HK-2 (cell line): ENCODE measurements at regions not wholly inside any gene's neighbourhood (a gene's known extent, or its start where the extent isn't known, plus 50 kb on each side); places are given as distances from the start of the nearest gene placed in this dataset.
"Not testable (repeated sequence)": the region's sequence is repeated elsewhere in the genome, so short reads cannot be mapped to it uniquely, and the experiment has no call there.

Source experiments
- DNase-seq: peaks from one replicate; pipeline ENCODE4 v3.0.0-alpha.2; 2018; ENCODE audit not compliant: unreplicated experiment

GRCh38 chr5:28947865-28948264, 1909.5 kb upstream of the CDH9 start:
- DNase-seq: no peak

DNA sequence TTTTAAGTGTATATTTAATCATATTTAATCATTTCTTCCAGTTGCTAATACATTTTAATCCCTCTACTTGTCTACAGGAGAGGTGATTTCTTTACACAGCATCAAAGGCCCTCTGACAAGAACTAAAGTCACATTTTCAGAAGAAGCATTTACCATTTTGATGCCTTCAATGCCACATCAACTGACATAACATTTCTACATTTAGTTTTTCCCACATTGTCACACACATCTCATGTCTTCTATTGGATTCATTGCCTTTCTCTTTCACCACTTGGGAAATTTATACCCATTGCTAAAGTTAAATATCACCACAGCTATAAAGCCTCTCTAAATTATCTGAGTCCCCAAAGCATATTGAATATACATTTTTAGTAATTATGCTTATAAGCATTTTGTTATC, 1907.5 kb upstream of the CDH9 start:
- DNase-seq: no peak

DNA sequence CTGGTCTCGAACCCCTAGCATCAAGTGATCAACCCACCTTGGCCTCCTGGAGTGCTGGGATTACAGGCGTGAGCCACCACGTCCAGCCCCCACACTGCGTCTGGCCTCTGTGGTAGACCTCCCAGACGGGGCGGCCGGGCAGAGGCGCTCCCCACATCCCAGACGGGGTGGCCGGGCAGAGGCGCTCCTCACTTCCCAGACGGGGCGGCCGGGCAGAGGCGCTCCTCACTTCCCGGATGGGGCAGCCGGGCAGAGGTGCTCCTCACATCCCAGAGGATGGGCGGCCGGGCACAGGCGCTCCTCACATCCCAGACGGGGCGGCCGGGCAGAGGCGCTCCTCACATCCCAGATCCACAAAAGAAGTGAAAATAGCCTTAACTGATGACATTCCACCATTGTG, 1891.0 kb upstream of the CDH9 start:
- DNase-seq: not testable (repeated sequence)

DNA sequence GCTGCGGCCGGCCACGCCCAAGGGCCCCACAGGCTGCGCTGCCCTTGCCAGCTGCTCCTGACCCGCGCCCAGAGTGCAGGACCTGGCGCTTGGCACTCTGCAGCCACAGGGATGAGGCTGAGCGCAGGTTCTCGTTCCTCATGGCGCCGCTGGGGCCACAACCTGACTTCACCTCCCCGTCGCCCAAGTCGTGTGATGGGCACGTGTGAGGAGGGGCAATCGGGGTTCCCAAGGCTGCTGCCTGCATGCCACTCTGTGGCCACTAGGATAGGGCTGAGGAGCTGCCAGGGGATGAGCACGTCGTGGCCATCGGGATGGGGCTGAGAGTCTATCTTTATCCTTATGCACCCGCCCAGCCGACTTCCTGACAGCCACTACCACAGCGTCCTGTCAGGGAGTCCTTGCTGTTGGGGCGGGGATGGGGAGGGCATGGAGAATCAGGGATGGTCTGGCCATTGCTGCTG, 1890.0 kb upstream of the CDH9 start:
- not testable (repeated sequence) for DNase-seq

- no peak for DNase-seq
These were observed 1889.4 kb upstream of the CDH9 start for GRCh38 chr5:28927559-28928326.

GRCh38 chr5:28926422-28926821, 1888.0 kb upstream of the CDH9 start:
- DNase-seq: no peak

- no peak for DNase-seq
These were observed 1879.2 kb upstream of the CDH9 start for GRCh38 chr5:28917631-28918030.

- no peak for DNase-seq
These were observed 1875.9 kb upstream of the CDH9 start for GRCh38 chr5:28914297-28914696.

DNA sequence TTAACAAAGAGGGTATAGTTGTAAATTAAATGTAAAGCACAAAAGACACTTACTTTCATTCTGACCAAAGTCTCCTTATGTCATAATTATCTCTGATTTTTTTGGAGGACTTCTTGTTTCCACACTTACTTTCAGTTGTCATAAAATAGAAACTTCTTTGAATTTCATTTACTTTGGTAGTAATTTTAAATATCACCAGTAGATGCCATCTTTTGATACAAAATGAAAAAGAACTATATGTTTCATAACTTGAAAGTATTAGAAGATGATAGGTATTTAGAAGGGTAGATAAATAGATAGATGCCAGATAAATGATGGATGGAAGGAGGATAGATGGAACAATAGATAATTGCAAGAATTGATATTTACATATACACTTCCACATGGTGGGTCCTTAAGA, 1865.3 kb upstream of the CDH9 start:
- DNase-seq: no peak

GRCh38 chr5:28896949-28897348, 1858.6 kb upstream of the CDH9 start:
- no peak for DNase-seq

DNA sequence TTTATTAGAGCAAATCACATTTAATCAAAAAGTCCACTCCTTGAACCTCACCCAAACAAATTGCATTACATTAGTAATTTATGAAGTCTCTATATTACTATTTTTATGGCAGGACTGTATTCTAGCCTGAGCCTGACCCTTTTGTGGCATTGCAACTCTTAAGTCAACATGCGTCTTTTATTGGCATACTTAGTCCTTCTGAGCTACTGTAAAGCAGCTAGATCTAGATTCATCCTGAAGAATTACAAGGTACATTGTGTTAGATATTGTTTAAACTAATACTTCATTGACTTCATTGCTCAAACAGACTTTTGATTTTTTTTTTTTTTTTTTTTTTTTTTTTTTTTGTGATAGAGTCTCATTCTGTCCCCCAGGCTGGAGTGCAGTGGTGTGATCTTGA, 1842.5 kb upstream of the CDH9 start:
- no peak for DNase-seq

GRCh38 chr5:28877050-28877449, 1838.7 kb upstream of the CDH9 start:
- no peak for DNase-seq

DNA sequence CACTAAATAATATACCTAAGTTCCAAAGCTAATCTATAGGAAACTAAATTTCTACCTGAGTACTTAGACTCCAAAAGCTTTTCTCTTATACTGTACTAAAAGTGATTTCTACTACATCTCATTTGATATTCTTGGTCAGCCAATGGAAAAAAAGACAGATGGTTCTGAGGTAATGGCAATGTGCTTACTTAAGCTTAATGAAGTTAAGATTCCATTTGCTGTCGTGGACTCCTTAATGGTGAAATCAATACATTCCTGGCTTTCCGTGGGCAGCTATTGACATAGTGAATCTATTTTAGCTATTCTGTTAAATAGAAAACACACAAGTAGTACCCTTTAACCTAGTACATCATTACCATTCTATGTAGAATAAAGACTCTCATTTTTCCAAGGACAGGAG, 1825.6 kb upstream of the CDH9 start:
- DNase-seq: no peak

- no peak for DNase-seq
These were observed 1824.4 kb upstream of the CDH9 start for GRCh38 chr5:28862860-28863196.

DNA sequence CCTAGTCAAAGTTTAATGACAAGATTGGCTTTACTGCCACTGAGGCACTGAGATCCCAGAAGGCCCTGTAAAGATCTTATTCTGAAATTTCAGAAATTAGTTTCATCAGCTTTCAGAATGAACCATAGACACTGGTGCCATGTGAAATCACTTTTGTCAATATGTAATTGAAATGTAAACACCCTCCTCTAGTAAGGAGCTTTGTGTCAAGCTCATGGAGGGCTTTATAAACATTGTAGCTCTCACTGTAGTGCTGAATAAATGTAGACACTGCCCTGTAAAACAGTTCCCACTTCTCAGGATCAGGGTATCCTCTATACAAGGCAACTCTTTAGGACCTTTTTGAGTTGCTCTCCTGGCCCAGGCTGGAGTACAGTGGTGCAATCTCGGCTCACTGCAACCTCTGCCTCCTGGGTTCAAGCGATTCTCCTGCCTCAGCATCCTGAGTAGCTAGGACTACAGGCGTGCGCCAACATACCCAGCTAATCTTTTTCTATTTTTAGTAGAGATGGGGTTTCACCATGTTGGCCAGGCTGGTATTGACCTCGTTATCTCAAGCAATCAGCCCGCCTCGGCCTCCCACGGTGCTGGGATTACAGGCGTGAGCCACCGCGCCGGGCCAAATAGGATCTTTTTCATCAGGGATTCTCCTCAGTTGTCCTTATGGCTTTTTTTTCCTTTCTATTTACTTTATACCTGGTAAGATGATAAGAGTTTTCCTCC, 1823.9 kb upstream of the CDH9 start:
- DNase-seq: no peak

DNA sequence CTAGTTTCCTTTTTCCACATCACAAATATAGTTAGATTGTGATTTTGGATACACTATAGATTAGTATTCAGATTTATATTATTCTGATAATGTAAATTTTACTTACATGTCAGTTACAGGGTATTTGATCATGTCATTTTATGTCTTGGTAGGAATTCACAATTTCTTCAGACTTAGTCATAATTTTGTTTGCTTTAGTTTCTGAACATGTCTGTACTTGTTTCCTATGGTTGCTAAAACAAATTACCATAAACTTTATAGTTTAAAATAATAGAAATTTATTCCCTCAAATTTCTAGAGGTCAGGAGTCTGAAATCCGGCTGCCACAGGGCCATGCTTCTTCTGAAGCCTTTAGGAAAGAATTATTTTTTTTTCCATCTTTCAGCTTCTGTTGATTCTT, 1817.2 kb upstream of the CDH9 start:
- DNase-seq: no peak

GRCh38 chr5:28850320-28850921, 1812.0 kb upstream of the CDH9 start:
- no peak for DNase-seq

GRCh38 chr5:28831042-28831441, 1792.7 kb upstream of the CDH9 start:
- no peak for DNase-seq

GRCh38 chr5:28823231-28823630, 1784.8 kb upstream of the CDH9 start:
- DNase-seq: no peak

DNA sequence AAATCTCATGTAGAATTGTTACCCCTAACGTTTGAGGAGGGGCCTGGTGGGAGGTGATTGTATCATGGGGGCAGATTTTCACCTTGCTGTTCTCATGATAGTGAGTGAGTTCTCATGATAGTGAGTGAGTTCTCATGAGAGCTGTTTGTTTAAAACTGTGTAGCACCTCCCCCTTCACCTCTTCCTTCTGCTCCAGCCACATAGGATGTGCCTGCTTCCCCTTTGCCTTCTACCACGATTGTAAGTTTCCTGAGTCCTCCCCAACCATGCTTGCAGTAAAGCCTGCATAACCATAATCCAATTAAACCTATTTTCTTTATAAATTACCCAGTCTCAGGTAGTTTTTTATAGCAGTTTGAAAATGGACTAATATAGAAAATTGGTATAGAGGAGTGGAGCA, 1783.7 kb upstream of the CDH9 start:
- DNase-seq: no peak

- DNase-seq: no peak
These were observed 1772.4 kb upstream of the CDH9 start for GRCh38 chr5:28810751-28811136.

- DNase-seq: no peak
These were observed 1771.7 kb upstream of the CDH9 start for GRCh38 chr5:28809811-28810750.
